ENCODE measurements at regions not wholly inside any gene's neighbourhood (a gene's known extent, or its start where the extent isn't known, plus 50 kb on each side); places are given as distances from the start of the nearest gene placed in this dataset.
A peak's percentile ranks its signal among the peaks of the same experiment; 100 is the strongest.

DNA sequence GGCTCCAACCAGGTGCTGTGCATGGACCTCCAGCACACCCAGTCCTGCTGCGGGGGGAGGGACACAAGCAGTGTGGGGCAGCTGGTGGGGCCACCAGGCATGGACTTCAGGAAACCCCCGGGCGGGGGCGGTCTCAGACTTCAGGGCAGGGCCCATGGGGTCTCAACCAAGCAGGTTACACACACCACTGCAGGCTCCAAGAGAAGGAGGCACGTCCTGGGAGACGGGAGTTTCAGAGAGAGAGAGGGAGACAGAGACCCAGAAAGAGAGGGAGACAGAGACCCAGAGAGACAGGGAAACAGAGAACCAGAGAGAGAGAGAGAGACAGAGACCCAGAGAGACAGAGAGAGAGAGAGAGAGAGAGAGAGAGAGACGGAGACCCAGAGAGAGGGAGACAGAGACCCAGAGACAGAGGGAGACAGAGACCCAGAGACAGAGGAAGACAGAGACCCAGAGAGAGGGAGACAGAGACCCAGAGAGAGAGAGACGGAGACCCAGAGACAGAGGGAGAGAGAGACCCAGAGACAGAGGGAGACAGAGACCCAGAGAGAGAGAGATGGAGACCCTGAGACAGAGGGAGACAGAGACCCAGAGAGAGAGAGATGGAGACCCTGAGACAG, 128.9 kb downstream of the NCOR2 start:
- H3K9me3 ChIP-seq, result no peaks in the 10 kb centered on the region
- no peak for DNase-seq (ENCODE audit: low spot score)
- no peak overlapping the region for H3K4me3 ChIP-seq
- H3K4me1 ChIP-seq, result peaks cover 0 to 46% of the 10 kb centered on the region in 2 donors
- peaks cover 15% of the 10 kb centered on the region for H3K36me3 ChIP-seq
- TF ChIP-seq, protein P1, sequence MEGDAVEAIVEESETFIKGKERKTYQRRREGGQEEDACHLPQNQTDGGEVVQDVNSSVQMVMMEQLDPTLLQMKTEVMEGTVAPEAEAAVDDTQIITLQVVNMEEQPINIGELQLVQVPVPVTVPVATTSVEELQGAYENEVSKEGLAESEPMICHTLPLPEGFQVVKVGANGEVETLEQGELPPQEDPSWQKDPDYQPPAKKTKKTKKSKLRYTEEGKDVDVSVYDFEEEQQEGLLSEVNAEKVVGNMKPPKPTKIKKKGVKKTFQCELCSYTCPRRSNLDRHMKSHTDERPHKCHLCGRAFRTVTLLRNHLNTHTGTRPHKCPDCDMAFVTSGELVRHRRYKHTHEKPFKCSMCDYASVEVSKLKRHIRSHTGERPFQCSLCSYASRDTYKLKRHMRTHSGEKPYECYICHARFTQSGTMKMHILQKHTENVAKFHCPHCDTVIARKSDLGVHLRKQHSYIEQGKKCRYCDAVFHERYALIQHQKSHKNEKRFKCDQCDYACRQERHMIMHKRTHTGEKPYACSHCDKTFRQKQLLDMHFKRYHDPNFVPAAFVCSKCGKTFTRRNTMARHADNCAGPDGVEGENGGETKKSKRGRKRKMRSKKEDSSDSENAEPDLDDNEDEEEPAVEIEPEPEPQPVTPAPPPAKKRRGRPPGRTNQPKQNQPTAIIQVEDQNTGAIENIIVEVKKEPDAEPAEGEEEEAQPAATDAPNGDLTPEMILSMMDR (IDR thresholded peaks at IDR 0.05), result no peak
- H3K27me3 ChIP-seq, result no peaks in the 10 kb centered on the region
- peak overlapping the region; percentile 60 to 69 for H3K27ac ChIP-seq

DNA sequence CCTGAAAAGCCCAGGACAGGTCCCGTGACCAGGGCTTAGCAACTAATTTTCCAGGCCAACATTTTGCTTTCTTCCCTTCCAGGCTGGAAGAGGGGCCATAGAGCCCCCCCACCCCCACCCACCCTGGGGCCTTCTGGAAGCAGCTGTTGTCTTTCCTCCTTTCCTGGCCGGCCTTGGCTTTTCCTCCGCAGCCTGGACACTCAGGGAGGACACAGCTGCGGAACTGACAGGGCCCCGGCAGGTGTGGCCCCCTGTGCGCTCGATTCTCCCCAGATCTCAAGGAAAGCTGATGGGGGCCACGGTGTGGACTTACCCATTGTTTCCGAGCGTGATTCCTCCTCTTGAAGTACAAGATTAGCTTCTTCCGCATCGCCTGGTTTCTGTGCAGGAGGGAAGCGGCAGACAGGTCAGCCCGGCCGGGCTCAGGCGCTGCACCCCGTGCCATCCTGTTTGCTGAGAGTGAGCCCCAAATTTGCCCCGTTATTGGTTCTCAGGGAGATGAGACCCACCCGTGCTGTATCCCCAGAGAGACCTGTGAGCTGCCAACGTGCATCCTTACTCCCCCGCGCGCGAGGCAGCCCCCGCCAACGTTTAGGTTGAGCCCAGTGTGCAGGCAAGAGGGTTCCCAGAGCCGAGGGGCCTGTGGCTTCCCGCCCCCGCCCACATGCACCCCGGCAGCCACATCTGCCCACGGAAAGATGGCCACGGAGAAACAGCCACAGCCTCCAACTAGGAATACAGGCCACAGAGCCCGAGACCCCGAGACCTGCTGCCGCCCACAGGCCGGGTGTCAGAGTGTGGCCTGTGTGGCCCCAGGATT, 129.6 kb downstream of the NCOR2 start:
- peak overlapping the region in 1 of 2 donors; percentile 25 for H3K27ac ChIP-seq
- peaks cover 9% of the 10 kb centered on the region for H3K36me3 ChIP-seq
- TF ChIP-seq, protein P1 (IDR thresholded peaks at IDR 0.05), result no peak

DNA sequence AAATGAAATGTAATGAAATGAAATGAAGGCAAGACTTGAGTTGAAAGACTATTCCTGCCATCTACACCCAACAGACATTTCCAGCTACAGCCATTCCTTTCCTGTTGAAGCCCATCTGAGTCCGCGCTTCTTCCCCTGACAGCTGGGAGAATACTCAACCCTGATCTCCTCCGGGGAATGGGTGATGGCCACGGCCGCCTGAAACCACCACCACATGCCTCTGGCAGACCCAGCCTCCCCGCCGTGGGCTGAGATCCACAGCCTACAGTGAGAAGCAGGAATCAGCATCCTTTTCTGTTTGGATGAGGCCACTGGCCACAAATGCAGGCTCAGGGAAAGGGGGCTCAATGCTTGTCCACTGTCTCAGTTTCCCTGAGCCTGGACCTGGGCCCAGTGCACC, 130.3 kb downstream of the NCOR2 start:
- H3K4me1 ChIP-seq, result peaks cover 0 to 56% of the 10 kb centered on the region in 2 donors
- no peak for DNase-seq (ENCODE audit: low spot score)
- peak overlapping the region in 1 of 2 donors; percentile 25 for H3K27ac ChIP-seq
- TF ChIP-seq, protein P1 (IDR thresholded peaks at IDR 0.05), result no peak
- H3K27me3 ChIP-seq, result no peaks in the 10 kb centered on the region
- peaks cover 4% of the 10 kb centered on the region for H3K36me3 ChIP-seq
- no peaks in the 10 kb centered on the region for H3K9me3 ChIP-seq
- H3K4me3 ChIP-seq, result no peak overlapping the region

More for the DNA sequence above, 129.6 kb downstream of the NCOR2 start:
- no peak overlapping the region for H3K4me3 ChIP-seq
- peaks cover 0 to 53% of the 10 kb centered on the region in 2 donors for H3K4me1 ChIP-seq
- H3K27me3 ChIP-seq, result no peaks in the 10 kb centered on the region
- DNase-seq (ENCODE audit: low spot score), result no peak
- no peaks in the 10 kb centered on the region for H3K9me3 ChIP-seq

DNA sequence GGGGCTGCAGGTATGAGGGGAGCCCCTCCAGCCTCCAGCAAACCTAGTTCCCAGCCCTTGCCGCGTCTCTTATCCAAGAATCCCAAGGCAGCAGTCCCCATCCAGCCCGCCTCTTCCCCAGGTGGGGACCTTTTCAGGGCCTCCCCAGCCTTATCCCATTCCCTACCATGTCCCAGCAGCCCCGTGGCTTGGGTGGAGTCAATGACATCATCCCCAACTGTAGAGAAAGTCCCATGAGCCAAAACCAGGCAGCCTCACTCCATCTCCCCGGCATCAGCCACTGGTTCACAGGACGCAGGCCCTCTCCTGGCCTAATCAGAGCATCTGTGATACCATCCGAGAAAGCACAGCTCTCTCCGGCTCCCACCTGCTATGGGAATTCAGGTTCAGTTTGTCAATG, 131.0 kb downstream of the NCOR2 start:
- Histone ChIP-seq H3K4me1 (peaks cover 0 to 51% of the 10 kb centered on the region in 2 donors), H3K36me3 (peaks cover 4% of the 10 kb centered on the region), H3K27me3 (no peaks in the 10 kb centered on the region), H3K27ac (peak overlapping the region; percentile 41 to 78), H3K4me3 (no peak overlapping the region), H3K9me3 (no peaks in the 10 kb centered on the region)
- TF ChIP-seq, protein P1 (IDR thresholded peaks at IDR 0.05), result no peak
- no peak for DNase-seq (ENCODE audit: low spot score)

DNA sequence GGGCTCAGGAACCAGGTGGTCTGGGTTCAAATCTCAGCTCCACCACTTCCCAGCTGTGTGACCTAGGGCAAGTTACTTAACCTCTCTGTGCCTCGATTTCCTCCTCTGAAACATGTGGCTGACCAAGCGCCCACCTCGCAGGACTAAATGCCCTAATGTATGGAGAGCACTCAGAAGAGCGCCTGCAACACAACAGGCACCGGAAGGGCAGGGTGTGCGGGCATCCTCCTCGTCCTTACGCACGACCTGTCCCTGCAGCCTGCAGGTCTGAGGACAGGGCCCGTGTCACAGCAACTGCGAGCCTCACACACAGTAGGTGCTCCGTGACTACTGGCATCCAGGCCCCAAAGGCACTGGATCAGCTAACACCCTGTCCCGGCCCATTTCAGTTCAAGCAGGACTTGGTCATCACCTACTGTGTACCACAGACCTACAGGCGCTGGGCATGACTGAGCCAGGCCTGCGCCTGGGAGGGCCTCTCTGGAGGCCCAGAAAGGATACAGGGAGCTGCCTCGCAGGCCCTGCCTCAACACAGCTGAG, 131.5 kb downstream of the NCOR2 start:
- peaks cover 4% of the 10 kb centered on the region for H3K36me3 ChIP-seq
- peak overlapping the region; percentile 41 to 78 for H3K27ac ChIP-seq
- H3K4me3 ChIP-seq, result no peak overlapping the region
- H3K4me1 ChIP-seq, result peaks cover 0 to 46% of the 10 kb centered on the region in 2 donors
- DNase-seq (ENCODE audit: low spot score), result no peak
- no peaks in the 10 kb centered on the region for H3K27me3 ChIP-seq
- no peaks in the 10 kb centered on the region for H3K9me3 ChIP-seq
- TF ChIP-seq, protein P1 (IDR thresholded peaks at IDR 0.05), result no peak

Measured in right atrium auricular region (tissue), 2 donors.